ENCODE measurements at regions not wholly inside any gene's neighbourhood (a gene's known extent, or its start where the extent isn't known, plus 50 kb on each side); places are given as distances from the start of the nearest gene placed in this dataset.

DNA sequence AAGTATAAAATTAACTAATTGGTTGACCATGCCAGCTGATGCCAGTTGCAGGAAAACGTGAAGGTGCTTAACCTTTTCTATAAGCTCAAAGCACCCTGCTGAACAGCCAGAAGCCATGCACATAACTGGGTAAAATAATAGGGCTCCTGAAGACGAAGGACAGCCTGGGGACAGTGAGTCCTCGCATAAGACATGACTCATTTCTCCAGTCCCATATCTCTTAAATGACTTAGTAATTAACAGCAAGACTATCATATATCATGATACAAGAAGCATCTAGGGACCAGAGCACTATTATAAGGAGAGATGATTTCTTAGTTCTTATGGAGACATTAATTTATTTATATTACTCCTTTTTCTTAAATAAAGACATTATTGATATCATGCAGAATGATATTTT, 100.5 kb upstream of the DOK6 start:
- no peak for ATAC-seq
- Mint-ChIP-seq H3K27ac (no peak overlapping the region), H3K27me3 (no peaks in the 10 kb centered on the region), H3K4me3 (no peak overlapping the region), H3K36me3 (no peaks in the 10 kb centered on the region), H3K9me3 (ENCODE audit: low read depth) (no peaks in the 10 kb centered on the region), H3K4me1 (no peaks in the 10 kb centered on the region)
- no peak for DNase-seq
- CTCF ChIA-PET: no interaction called here

DNA sequence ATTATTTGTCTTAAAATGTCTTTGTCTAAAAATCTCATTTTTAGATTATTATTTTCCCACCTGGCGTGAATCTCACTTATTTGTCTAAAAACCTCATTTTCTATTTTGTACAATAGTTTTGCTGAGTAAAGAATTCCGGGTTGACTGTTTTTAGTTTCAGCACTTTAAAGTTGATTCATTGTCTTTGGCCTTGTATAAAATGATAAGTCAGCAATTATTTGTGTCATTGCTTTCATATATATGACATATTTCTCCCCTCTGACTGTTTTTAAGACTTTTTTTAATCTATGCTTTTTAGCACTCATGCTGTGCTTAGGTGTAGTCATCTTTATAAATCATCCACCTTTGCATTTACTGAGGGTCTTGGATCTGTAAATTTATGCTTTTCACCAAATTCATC, 92.1 kb upstream of the DOK6 start:
- CTCF ChIA-PET: no interaction called here
- Mint-ChIP-seq H3K27ac (no peak overlapping the region), H3K36me3 (no peaks in the 10 kb centered on the region), H3K27me3 (no peaks in the 10 kb centered on the region), H3K9me3 (ENCODE audit: low read depth) (no peaks in the 10 kb centered on the region), H3K4me3 (no peak overlapping the region), H3K4me1 (no peaks in the 10 kb centered on the region)
- ATAC-seq (no peak), DNase-seq (no peak)

DNA sequence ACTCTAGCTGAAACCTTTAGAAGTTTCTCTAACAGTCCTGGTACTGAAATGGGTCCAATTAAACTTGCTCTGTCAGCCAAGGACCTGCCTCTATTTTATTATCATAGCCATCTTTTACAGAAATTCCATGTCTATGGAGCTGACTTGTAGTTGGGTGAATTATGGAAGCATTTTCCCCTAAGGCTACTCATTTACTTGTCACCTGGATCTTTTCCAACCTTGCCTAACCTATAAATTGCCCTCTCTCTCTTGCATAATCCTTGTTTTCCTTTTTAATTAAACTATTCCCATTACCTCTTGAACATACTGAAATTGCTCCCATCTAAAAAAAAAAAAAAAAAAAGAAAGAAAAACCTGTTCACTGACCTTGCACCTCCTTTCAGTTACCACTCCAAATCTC, 74.6 kb upstream of the DOK6 start:
- H3K36me3 Mint-ChIP-seq: no peaks in the 10 kb centered on the region
- H3K9me3 Mint-ChIP-seq (ENCODE audit: low read depth): no peaks in the 10 kb centered on the region
- H3K27ac Mint-ChIP-seq: no peak overlapping the region
- H3K27me3 Mint-ChIP-seq: no peaks in the 10 kb centered on the region
- ATAC-seq (no peak), DNase-seq (no peak)
- no peaks in the 10 kb centered on the region for H3K4me1 Mint-ChIP-seq
- CTCF ChIA-PET: no interaction called here
- H3K4me3 Mint-ChIP-seq: no peak overlapping the region

DNA sequence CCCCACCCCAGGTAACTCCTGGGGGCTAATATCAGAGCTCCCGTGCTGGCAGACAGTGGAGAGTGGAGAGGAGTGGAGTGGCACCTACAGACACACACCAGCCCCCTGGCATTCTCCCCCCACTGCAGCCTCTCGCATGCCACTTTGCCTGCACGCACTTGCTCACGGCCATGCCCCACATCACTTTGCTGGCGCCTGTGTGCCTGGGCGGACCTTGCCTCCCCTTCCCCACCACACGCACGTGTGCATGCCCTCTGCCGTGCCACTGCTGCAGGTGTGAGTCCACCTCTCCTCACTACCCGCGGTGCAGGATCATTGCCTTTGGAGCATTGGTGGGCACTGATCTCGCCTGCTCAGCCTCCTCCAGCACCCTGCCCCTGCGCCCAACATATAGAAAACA, 72.6 kb upstream of the DOK6 start:
- no peaks in the 10 kb centered on the region for H3K36me3 Mint-ChIP-seq
- no peak overlapping the region for H3K27ac Mint-ChIP-seq
- no peaks in the 10 kb centered on the region for H3K4me1 Mint-ChIP-seq
- H3K9me3 Mint-ChIP-seq (ENCODE audit: low read depth): no peaks in the 10 kb centered on the region
- CTCF ChIA-PET: no interaction called here
- DNase-seq: no peak
- no peak overlapping the region for H3K4me3 Mint-ChIP-seq
- no peaks in the 10 kb centered on the region for H3K27me3 Mint-ChIP-seq
- ATAC-seq: no peak

DNA sequence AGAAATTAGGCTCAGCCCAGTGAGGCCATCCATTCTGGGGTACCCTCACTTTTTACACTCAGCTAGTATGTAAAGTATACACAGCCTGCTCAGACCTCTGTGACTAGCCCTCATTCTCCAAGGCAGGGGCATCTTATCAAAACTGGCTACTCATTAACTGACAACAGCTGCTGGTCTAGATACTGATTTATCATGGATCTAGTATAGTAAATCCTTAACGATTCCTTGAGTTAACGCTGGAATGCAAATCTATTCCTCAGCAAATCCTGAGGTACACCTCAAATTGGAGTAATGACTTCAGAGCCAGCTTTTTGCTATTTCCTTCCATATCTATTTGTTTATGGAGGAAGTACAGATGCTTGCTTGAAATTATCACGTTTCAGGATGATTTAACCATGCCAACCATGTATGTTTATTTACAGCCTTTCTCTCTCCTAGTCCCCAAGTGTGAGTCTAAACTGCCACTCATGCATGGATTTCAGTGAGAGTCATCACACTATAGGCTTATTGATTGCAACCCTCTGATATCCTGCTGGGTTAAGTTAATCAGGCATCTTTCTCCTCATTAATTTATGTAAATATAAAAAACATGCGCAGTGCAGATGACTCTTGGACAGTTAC, 70.2 kb upstream of the DOK6 start:
- H3K4me3 Mint-ChIP-seq: no peak overlapping the region
- no peak for DNase-seq
- ATAC-seq: no peak
- CTCF ChIA-PET: no interaction called here
- H3K36me3 Mint-ChIP-seq: no peaks in the 10 kb centered on the region
- H3K4me1 Mint-ChIP-seq: no peaks in the 10 kb centered on the region
- no peaks in the 10 kb centered on the region for H3K27me3 Mint-ChIP-seq
- H3K27ac Mint-ChIP-seq: no peak overlapping the region
- H3K9me3 Mint-ChIP-seq (ENCODE audit: low read depth): no peaks in the 10 kb centered on the region

DNA sequence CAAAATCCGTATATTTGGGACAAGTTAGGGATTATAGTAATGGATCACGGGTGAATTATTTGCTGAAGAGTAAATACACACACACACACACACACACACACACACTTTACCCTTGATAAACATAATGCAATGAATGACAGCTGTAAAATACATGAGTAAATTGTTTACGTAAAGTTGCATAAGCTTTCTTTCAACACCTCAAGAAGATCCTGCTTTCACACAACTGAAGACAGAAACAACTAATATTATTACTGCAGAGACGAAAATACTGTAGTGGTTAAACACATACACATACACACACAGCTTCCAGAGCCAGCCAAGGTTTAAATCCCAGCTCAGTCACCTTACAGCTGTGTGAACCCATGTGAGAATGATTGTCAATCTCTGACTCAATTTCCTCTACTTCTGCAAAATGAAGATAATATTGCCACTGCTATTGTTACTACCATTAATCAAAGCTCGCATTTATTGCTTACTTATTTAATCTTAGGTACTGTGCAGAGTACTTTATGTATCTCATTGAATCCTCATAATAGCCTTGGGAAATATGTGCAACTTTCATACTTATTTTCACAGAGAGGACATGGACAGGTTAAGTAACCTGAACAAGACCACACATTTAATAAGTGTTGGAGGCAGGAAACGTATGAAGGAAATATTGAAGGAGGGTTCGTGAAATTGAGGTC, 50.6 kb upstream of the DOK6 start:
- H3K4me1 Mint-ChIP-seq: no peaks in the 10 kb centered on the region
- H3K4me3 Mint-ChIP-seq: no peak overlapping the region
- no peak for DNase-seq
- H3K36me3 Mint-ChIP-seq: no peaks in the 10 kb centered on the region
- CTCF ChIA-PET: no interaction called here
- no peaks in the 10 kb centered on the region for H3K9me3 Mint-ChIP-seq (ENCODE audit: low read depth)
- H3K27ac Mint-ChIP-seq: no peak overlapping the region
- no peak for ATAC-seq
- no peaks in the 10 kb centered on the region for H3K27me3 Mint-ChIP-seq
